GM23248 (cell line): ENCODE measurements at regions not wholly inside any gene's neighbourhood (a gene's known extent, or its start where the extent isn't known, plus 50 kb on each side); places are given as distances from the start of the nearest gene placed in this dataset.
"Not testable (repeated sequence)": the region's sequence is repeated elsewhere in the genome, so short reads cannot be mapped to it uniquely, and the experiment has no call there.

Source experiments
- EZH2 ChIP-seq: fragments of 200-600 bp; sonication (generic); IDR thresholded peaks from 2 replicates; pipeline ENCODE4 v1.6.1; 2018; ENCODE audit warnings: antibody characterized with exemption, mild to moderate bottlenecking; ENCODE audit not compliant: insufficient read depth, poor library complexity, severe bottlenecking
- EZH2phosphoT487 ChIP-seq: fragments of 200-600 bp; sonication (generic); IDR thresholded peaks from 2 replicates; pipeline ENCODE4 v1.6.1; 2018; ENCODE audit warnings: antibody characterized with exemption, moderate library complexity, mild to moderate bottlenecking, low read depth; ENCODE audit not compliant: insufficient read depth

DNA sequence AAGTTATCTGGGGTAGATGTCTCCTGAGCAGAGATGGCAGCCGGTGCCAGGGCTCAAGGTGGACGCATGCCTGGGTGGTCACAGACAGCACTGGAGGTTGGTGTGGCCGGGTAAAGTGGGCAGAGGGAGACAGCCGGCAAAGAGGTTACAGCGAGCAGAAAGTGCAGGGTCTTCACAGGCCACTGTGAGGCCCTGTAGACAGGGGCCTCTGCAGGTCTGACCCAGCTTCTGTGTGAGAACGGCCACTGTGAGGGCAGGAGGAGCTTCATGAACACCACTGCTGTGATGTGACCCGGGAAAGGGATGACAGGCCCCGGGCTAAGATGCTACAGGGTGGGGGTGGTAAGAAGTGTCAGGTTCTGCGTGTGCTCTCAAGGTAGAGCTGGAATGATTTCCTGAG lies 111.2 kb upstream of the VOPP1 start:
- TF ChIP-seq EZH2phosphoT487, EZH2: not testable (repeated sequence)
